H1 (cell line): ENCODE measurements at regions not wholly inside any gene's neighbourhood (a gene's known extent, or its start where the extent isn't known, plus 50 kb on each side); places are given as distances from the start of the nearest gene placed in this dataset.

Experiments
- HDAC2 ChIP-seq, 2 experiments: fragments of 300-600 bp in 1 of 2; sonication (generic) in 1 of 2; IDR thresholded peaks; 2 replicates each; pipeline ENCODE4 v1.6.1; 2011 to 2012; ENCODE audit warnings: low read depth in 2 of 2, low read length in 2 of 2, mild to moderate bottlenecking in 2 of 2, moderate library complexity in 2 of 2, borderline replicate concordance in 1 of 2, inconsistent platforms in 1 of 2
- JUN ChIP-seq: IDR thresholded peaks from 2 replicates; pipeline ENCODE4 v1.6.1; 2011; ENCODE audit warnings: low read depth, mild to moderate bottlenecking, improper control_type of control experiment, low read length
- RAD21 ChIP-seq, 2 experiments: IDR thresholded peaks in 1 of 2; conservative IDR thresholded peaks in 1 of 2; 2 replicates each; pipeline ENCODE4 v1.6.1; 2011; ENCODE audit warnings: low read depth in 2 of 2, low read length in 2 of 2, improper control_type of control experiment in 1 of 2, inconsistent platforms in 1 of 2, mild to moderate bottlenecking in 1 of 2, moderate library complexity in 1 of 2

DNA sequence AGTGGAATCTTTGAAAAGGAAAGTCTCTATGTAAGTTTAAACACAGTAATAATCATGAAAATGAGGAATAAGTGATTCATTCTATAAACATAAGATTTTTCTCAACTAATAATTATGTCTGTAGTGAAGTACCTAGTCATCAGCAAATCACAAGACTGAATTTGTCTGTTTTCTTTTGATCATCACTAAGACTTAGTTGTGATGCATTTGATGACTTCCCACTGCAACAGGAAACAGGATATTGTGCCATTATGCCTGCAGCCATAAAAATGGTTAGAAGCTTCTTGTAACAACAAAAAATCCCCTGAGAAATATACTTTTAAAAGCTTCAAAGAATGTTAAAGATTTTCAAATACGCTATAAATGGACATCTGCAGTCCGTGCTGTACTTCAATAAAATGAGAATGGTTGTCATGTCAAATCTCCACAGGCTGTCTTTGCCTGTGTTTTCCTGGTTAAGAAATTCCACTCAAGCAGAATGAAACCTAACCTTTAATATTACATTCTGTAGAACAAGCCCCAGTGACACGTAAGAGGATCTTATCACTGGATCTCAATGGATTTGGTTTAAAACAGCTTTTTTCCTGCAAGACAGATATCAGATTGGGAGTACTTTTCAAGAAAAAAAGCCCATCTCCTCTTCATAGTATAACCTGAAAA is 1262.3 kb upstream of the PHF14 start (continued):
- TF ChIP-seq RAD21 (IDR thresholded peaks at IDR 0.05 in 1 of 2, conservative IDR thresholded peaks at IDR 0.05 in 1 of 2; ENCODE audit: low read depth in 2 of 2, low read length in 2 of 2) (no peak), JUN (no peak), HDAC2 (IDR thresholded peaks at IDR 0.05; ENCODE audit: borderline replicate concordance in 1 of 2, low read depth in 2 of 2, low read length in 2 of 2) (no peak)
